CD4-positive, alpha-beta T cell treated with Interleukin-15 for 1 hour (primary cell): ENCODE measurements at regions not wholly inside any gene's neighbourhood (a gene's known extent, or its start where the extent isn't known, plus 50 kb on each side); places are given as distances from the start of the nearest gene placed in this dataset.
"Not testable (repeated sequence)": the region's sequence is repeated elsewhere in the genome, so short reads cannot be mapped to it uniquely, and the experiment has no call there.

Source experiments
- DNase-seq: peaks from one replicate; pipeline ENCODE4 v3.0.0-alpha.2; 2020

- no peak for DNase-seq
These were observed 249.9 kb downstream of the CALCRL start for GRCh38 chr2:187198136-187198535.

GRCh38 chr2:187194049-187194448 lies 254.0 kb downstream of the CALCRL start:
- no peak for DNase-seq

GRCh38 chr2:187188783-187189631 lies 259.0 kb downstream of the CALCRL start:
- DNase-seq: no peak

- DNase-seq: no peak
These were observed 260.5 kb downstream of the CALCRL start for GRCh38 chr2:187187519-187187918.

GRCh38 chr2:187180529-187180928 lies 267.5 kb downstream of the CALCRL start:
- DNase-seq: no peak

- not testable (repeated sequence) for DNase-seq
These were observed 269.2 kb downstream of the CALCRL start for GRCh38 chr2:187178876-187179275.

- no peak for DNase-seq
These were observed 270.8 kb downstream of the CALCRL start for GRCh38 chr2:187177253-187177652.

- no peak for DNase-seq
These were observed 273.5 kb downstream of the CALCRL start for GRCh38 chr2:187174582-187174981.

- no peak for DNase-seq
These were observed 276.7 kb downstream of the CALCRL start for GRCh38 chr2:187171318-187171717.

- no peak for DNase-seq
These were observed 278.2 kb downstream of the CALCRL start for GRCh38 chr2:187169864-187170263.

- no peak for DNase-seq
These were observed 279.0 kb downstream of the CALCRL start for GRCh38 chr2:187168720-187169713.

- no peak for DNase-seq
These were observed 280.6 kb downstream of the CALCRL start for GRCh38 chr2:187167491-187167890.

GRCh38 chr2:187165936-187166610 lies 282.0 kb downstream of the CALCRL start:
- DNase-seq: no peak

- no peak for DNase-seq
These were observed 289.6 kb downstream of the CALCRL start for GRCh38 chr2:187158452-187158851.

GRCh38 chr2:187157046-187157445 lies 291.0 kb downstream of the CALCRL start:
- no peak for DNase-seq

GRCh38 chr2:187155476-187155875 lies 292.6 kb downstream of the CALCRL start:
- DNase-seq: no peak

- no peak for DNase-seq
These were observed 297.4 kb downstream of the CALCRL start for GRCh38 chr2:187150670-187151069.

GRCh38 chr2:187148059-187148714 lies 299.2 kb upstream of the ZSWIM2 start:
- DNase-seq: no peak

GRCh38 chr2:187143537-187143936 lies 294.6 kb upstream of the ZSWIM2 start:
- DNase-seq: no peak

- DNase-seq: no peak
These were observed 290.5 kb upstream of the ZSWIM2 start for GRCh38 chr2:187139469-187139868.

GRCh38 chr2:187138265-187138664 lies 289.3 kb upstream of the ZSWIM2 start:
- peak; percentile 17 for DNase-seq

GRCh38 chr2:187136646-187137045 lies 287.7 kb upstream of the ZSWIM2 start:
- no peak for DNase-seq

GRCh38 chr2:187134306-187134705 lies 285.3 kb upstream of the ZSWIM2 start:
- no peak for DNase-seq
